ENCODE measurements at regions not wholly inside any gene's neighbourhood (a gene's known extent, or its start where the extent isn't known, plus 50 kb on each side); places are given as distances from the start of the nearest gene placed in this dataset.

DNA sequence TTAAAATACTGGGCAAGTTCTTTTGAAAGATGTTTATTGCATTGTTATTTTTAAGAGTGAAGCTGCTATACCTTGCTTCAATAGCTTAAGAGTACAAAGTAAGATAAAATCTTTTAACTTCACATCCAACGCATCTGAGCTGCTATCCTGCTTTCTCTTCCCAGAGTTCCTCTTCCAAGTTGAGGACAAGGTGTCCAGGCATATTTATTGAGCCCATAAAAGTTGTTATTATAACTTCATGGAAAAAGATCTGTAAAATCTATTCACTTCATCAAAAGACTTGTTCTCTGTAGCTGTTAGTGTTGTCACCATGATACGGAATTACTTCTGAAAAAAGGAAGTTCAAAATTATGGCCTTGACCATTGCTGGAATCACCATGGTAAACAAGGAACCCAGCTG, 306.2 kb upstream of the ELAVL2 start (continued):
- TF ChIP-seq, protein P1, sequence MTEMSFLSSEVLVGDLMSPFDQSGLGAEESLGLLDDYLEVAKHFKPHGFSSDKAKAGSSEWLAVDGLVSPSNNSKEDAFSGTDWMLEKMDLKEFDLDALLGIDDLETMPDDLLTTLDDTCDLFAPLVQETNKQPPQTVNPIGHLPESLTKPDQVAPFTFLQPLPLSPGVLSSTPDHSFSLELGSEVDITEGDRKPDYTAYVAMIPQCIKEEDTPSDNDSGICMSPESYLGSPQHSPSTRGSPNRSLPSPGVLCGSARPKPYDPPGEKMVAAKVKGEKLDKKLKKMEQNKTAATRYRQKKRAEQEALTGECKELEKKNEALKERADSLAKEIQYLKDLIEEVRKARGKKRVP (CRISPR knock-in tag; IDR thresholded peaks at IDR 0.05), result no peak
- no peak for TF ChIP-seq ZNF446 (CRISPR knock-in tag; IDR thresholded peaks at IDR 0.05)
- TF ChIP-seq, protein P2, sequence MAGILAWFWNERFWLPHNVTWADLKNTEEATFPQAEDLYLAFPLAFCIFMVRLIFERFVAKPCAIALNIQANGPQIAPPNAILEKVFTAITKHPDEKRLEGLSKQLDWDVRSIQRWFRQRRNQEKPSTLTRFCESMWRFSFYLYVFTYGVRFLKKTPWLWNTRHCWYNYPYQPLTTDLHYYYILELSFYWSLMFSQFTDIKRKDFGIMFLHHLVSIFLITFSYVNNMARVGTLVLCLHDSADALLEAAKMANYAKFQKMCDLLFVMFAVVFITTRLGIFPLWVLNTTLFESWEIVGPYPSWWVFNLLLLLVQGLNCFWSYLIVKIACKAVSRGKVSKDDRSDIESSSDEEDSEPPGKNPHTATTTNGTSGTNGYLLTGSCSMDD (CRISPR knock-in tag; IDR thresholded peaks at IDR 0.05), result no peak
- no peak for TF ChIP-seq ZNF138 (CRISPR knock-in tag; IDR thresholded peaks at IDR 0.05; ENCODE audit: low read depth)

DNA sequence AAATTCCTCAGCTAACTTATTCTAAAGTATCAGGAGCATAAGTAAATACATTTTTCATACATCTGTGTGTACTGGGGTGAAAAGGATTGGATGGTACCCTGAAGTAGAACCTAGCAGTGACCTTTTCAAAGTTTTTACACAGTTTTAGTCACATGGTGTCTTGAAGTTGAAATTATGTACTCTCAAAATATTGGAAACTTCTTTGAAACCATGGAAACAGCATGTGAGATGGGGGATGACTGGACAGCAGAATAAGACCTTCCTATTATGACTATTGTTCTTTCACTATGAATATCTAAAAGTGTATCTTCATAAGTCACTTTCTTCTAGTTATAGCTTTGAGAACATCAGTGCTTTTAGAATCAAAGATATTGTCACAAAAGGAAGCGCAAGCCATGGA, 301.5 kb upstream of the ELAVL2 start:
- no peak overlapping the region for H3K4me2 ChIP-seq (ENCODE audit: low read depth, low read length)
- H3K9me3 ChIP-seq (ENCODE audit: low read length), result peaks cover 76% of the 10 kb centered on the region
- no peaks in the 10 kb centered on the region for H3K27me3 ChIP-seq (ENCODE audit: control insufficient read depth in 1 of 2, insufficient read depth in 2 of 2, low read length in 2 of 2)
- no peaks in the 10 kb centered on the region for H3K79me2 ChIP-seq (ENCODE audit: insufficient read depth, low read length)
- ATAC-seq, result no peak
- H3K4me3 ChIP-seq (replicated peaks in 1 of 3; ENCODE audit: insufficient read depth in 1 of 3, low read depth in 2 of 3, low read length in 3 of 3), result no peak overlapping the region
- no peak overlapping the region for H3K9ac ChIP-seq (ENCODE audit: insufficient read depth, low read depth, low read length)
- no peaks in the 10 kb centered on the region for H4K20me1 ChIP-seq (ENCODE audit: insufficient read depth, low read length)
- DNase-seq (ENCODE audit: low spot score), result no peak
- BruUV-seq (replicated peaks), result no TSS peak
- H3K36me3 ChIP-seq (replicated peaks in 1 of 2; ENCODE audit: control insufficient read depth in 1 of 2, insufficient read depth in 2 of 2, low read length in 2 of 2), result no peaks in the 10 kb centered on the region
- WGBS (ENCODE audit: low lambda C conversion rate), result 62% methylated on average over 1 of the region's 1 CpG
- TF ChIP-seq ZNF841 (CRISPR knock-in tag; IDR thresholded peaks at IDR 0.05; ENCODE audit: borderline replicate concordance), result no peak
- TF ChIP-seq STAT5B (CRISPR knock-in tag; IDR thresholded peaks at IDR 0.05), result no peak
- no peak for TF ChIP-seq CBFB (CRISPR knock-in tag; IDR thresholded peaks at IDR 0.05)
- no peak for TF ChIP-seq ZMYM2 (CRISPR knock-in tag; IDR thresholded peaks at IDR 0.05)
- TF ChIP-seq, protein P3, sequence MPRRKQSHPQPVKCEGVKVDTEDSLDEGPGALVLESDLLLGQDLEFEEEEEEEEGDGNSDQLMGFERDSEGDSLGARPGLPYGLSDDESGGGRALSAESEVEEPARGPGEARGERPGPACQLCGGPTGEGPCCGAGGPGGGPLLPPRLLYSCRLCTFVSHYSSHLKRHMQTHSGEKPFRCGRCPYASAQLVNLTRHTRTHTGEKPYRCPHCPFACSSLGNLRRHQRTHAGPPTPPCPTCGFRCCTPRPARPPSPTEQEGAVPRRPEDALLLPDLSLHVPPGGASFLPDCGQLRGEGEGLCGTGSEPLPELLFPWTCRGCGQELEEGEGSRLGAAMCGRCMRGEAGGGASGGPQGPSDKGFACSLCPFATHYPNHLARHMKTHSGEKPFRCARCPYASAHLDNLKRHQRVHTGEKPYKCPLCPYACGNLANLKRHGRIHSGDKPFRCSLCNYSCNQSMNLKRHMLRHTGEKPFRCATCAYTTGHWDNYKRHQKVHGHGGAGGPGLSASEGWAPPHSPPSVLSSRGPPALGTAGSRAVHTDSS (CRISPR knock-in tag; conservative IDR thresholded peaks at IDR 0.05), result no peak
- TF ChIP-seq, protein P4, sequence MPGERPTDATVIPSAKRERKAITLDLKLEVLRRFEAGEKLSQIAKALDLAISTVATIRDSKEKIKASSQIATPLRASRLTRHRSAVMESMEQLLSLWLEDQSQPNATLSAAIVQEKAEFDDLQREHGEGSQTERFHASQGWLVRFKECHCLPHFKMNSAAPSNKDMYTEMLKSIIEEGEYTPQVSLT (CRISPR knock-in tag; IDR thresholded peaks at IDR 0.05; ENCODE audit: borderline replicate concordance, low read depth), result no peak
- TF ChIP-seq, protein P5, sequence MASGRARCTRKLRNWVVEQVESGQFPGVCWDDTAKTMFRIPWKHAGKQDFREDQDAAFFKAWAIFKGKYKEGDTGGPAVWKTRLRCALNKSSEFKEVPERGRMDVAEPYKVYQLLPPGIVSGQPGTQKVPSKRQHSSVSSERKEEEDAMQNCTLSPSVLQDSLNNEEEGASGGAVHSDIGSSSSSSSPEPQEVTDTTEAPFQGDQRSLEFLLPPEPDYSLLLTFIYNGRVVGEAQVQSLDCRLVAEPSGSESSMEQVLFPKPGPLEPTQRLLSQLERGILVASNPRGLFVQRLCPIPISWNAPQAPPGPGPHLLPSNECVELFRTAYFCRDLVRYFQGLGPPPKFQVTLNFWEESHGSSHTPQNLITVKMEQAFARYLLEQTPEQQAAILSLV (CRISPR knock-in tag; IDR thresholded peaks at IDR 0.05; ENCODE audit: borderline replicate concordance), result no peak
- FAIRE-seq, result no peak
- POLR2A ChIA-PET, result no interaction called here
- CTCF ChIA-PET (ENCODE audit: low intra/inter-chr PET ratio, low total read pairs), result no interaction called here
- in situ Hi-C loops (cut with HindIII; ENCODE audit: extremely low pct_ligation_motif_present, low pct_unique_long_range_greater_than_20kb), result no loop called here
- no peaks in the 10 kb centered on the region for H3K4me1 ChIP-seq (ENCODE audit: insufficient read depth, low read length)
- H3K27ac ChIP-seq (ENCODE audit: extremely low read length, insufficient read depth, low read length), result no peak overlapping the region
- intact Hi-C loops (cut with micrococcal nuclease; ENCODE audit: unreplicated experiment), result no loop called here
- H2AFZ ChIP-seq (ENCODE audit: low read length), result no peak overlapping the region
